Neural progenitor cell (in vitro differentiated cells): ENCODE measurements at regions not wholly inside any gene's neighbourhood (a gene's known extent, or its start where the extent isn't known, plus 50 kb on each side); places are given as distances from the start of the nearest gene placed in this dataset.

Experiments
- DNase-seq: peaks from one replicate; pipeline ENCODE4 v3.0.0-alpha.2; 2016; ENCODE audit warnings: low spot score
- H2AFZ ChIP-seq: fragments of 200-600 bp; sonication (generic); replicated peaks from 2 replicates; pipeline ENCODE4 v1.6.1; 2016; ENCODE audit warnings: antibody characterized with exemption
- H3F3A ChIP-seq: fragments of 200-600 bp; sonication (generic); 2 replicates; pipeline ENCODE4 v1.6.1; 2016; ENCODE audit warnings: antibody characterized with exemption, low read depth
- H3K27ac ChIP-seq: fragments of 200-600 bp; sonication (generic); 2 replicates; pipeline ENCODE4 v1.5.1; 2016; ENCODE audit warnings: mild to moderate bottlenecking
- H3K27me3 ChIP-seq: fragments of 200-600 bp; sonication (generic); 2 replicates; pipeline ENCODE4 v1.6.1; 2016; ENCODE audit warnings: mild to moderate bottlenecking, moderate library complexity
- H3K36me3 ChIP-seq: fragments of 200-600 bp; sonication (generic); 2 replicates; pipeline ENCODE4 v1.5.1; 2016
- H3K4me1 ChIP-seq: fragments of 200-600 bp; sonication (generic); 2 replicates; pipeline ENCODE4 v1.6.1; 2016; ENCODE audit warnings: mixed run types
- H3K4me2 ChIP-seq: fragments of 200-600 bp; sonication (generic); 2 replicates; pipeline ENCODE4 v1.6.1; 2016
- H3K4me3 ChIP-seq: fragments of 200-600 bp; sonication (generic); 2 replicates; pipeline ENCODE4 v1.5.1; 2016
- H3K79me2 ChIP-seq: fragments of 200-600 bp; sonication (generic); 2 replicates; pipeline ENCODE4 v1.6.1; 2016; ENCODE audit warnings: low read depth
- H3K9ac ChIP-seq: fragments of 200-600 bp; sonication (generic); 2 replicates; pipeline ENCODE4 v1.6.1; 2016
- H3K9me3 ChIP-seq: fragments of 200-600 bp; sonication (generic); 2 replicates; pipeline ENCODE4 v1.5.1; 2016; ENCODE audit warnings: low read depth
- H4K20me1 ChIP-seq: fragments of 200-600 bp; sonication (generic); 2 replicates; pipeline ENCODE4 v1.6.1; 2016; ENCODE audit warnings: low read depth
- H3K27ac Mint-ChIP-seq: 3 replicates; pipeline ENCODE4 v1.8.0; 2021; ENCODE audit warnings: mixed read lengths
- H3K27me3 Mint-ChIP-seq: 2 replicates; pipeline ENCODE4 v1.8.0; 2022; ENCODE audit warnings: low read depth, mild to moderate bottlenecking, inconsistent platforms, moderate library complexity, mixed read lengths; ENCODE audit not compliant: insufficient read depth
- H3K36me3 Mint-ChIP-seq: 3 replicates; pipeline ENCODE4 v1.8.0; 2021; ENCODE audit warnings: mixed read lengths
- H3K4me1 Mint-ChIP-seq: 3 replicates; pipeline ENCODE4 v1.8.0; 2021; ENCODE audit warnings: mixed read lengths
- H3K4me3 Mint-ChIP-seq: 3 replicates; pipeline ENCODE4 v1.8.0; 2021; ENCODE audit warnings: mild to moderate bottlenecking, moderate library complexity, mixed read lengths
- H3K9me3 Mint-ChIP-seq: 3 replicates; pipeline ENCODE4 v1.8.0; 2020; ENCODE audit warnings: mixed read lengths
- EZH2 ChIP-seq: fragments of 200-600 bp; sonication (generic); IDR thresholded peaks from 2 replicates; pipeline ENCODE4 v1.6.1; 2017; ENCODE audit warnings: antibody characterized with exemption, mild to moderate bottlenecking, moderate library complexity
- EZH2phosphoT487 ChIP-seq: fragments of 200-600 bp; sonication (generic); IDR thresholded peaks from 2 replicates; pipeline ENCODE4 v1.6.1; 2017; ENCODE audit warnings: antibody characterized with exemption
- TF ChIP-seq, protein P1 (sequence below): fragments of 200-600 bp; sonication (generic); IDR thresholded peaks from 2 replicates; pipeline ENCODE4 v1.5.1; 2017; ENCODE audit warnings: antibody characterized with exemption, mild to moderate bottlenecking

DNA sequence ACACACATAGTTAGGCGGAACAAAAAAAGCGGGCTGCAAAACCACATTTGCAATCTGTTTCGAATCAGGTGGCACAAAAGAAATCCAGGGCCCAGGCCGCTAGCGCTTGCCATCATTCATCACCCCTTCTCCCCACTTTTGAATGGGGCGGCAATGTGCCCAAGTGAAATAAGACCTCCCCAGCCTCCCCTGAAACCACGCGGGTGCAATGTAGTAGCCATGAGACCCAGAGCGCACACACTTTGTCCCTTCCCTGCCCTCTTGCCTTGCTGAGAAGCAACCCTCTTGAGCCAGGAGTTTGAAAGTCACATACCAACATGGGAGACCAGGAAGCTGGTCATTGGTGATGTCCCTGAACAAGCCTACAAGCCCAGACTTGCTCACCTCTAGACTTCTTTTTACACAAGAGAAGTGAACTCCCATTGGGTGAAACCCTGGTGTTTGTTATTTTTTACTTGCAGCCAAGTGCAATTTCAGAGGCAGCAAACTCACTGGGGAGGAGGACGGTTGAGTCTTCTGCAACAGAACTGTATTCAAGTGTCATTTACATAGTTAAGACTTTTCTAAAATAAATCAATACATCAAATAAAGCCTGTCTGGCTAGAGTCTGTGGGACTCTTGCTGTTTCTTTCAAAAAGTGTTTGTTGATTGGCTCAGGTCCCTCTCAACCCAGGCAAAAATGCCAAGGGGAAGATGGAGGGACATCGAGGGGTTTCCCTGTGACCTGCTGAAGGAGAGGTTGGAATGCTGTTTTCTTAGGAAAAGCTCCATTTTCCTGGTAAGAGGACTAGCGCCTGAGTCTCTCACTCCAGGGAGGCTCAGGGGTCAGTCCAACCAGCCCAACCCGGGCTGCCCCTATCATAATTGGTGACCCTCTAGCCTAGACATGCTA is 138.1 kb upstream of the PTPN1 start:
- Histone ChIP-seq H3K79me2 (no peaks in the 10 kb centered on the region), H3K4me1 (no peaks in the 10 kb centered on the region), H2AFZ (no peak overlapping the region), H3K4me2 (no peak overlapping the region), H3K27ac (no peak overlapping the region), H3K9ac (no peak overlapping the region), H4K20me1 (no peaks in the 10 kb centered on the region), H3K36me3 (no peaks in the 10 kb centered on the region), H3K9me3 (no peaks in the 10 kb centered on the region), H3K4me3 (no peak overlapping the region), H3F3A (no peaks in the 10 kb centered on the region), H3K27me3 (no peaks in the 10 kb centered on the region)
- TF ChIP-seq, protein P1, sequence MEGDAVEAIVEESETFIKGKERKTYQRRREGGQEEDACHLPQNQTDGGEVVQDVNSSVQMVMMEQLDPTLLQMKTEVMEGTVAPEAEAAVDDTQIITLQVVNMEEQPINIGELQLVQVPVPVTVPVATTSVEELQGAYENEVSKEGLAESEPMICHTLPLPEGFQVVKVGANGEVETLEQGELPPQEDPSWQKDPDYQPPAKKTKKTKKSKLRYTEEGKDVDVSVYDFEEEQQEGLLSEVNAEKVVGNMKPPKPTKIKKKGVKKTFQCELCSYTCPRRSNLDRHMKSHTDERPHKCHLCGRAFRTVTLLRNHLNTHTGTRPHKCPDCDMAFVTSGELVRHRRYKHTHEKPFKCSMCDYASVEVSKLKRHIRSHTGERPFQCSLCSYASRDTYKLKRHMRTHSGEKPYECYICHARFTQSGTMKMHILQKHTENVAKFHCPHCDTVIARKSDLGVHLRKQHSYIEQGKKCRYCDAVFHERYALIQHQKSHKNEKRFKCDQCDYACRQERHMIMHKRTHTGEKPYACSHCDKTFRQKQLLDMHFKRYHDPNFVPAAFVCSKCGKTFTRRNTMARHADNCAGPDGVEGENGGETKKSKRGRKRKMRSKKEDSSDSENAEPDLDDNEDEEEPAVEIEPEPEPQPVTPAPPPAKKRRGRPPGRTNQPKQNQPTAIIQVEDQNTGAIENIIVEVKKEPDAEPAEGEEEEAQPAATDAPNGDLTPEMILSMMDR = no peak
- TF ChIP-seq EZH2 = no peak
- no peak for TF ChIP-seq EZH2phosphoT487
- no peak overlapping the region for H3K27ac Mint-ChIP-seq
- no peak for DNase-seq
- H3K4me3 Mint-ChIP-seq = no peak overlapping the region
- no peaks in the 10 kb centered on the region for H3K4me1 Mint-ChIP-seq
- H3K36me3 Mint-ChIP-seq = no peaks in the 10 kb centered on the region
- no peaks in the 10 kb centered on the region for H3K9me3 Mint-ChIP-seq
- H3K27me3 Mint-ChIP-seq = peaks cover 19% of the 10 kb centered on the region

DNA sequence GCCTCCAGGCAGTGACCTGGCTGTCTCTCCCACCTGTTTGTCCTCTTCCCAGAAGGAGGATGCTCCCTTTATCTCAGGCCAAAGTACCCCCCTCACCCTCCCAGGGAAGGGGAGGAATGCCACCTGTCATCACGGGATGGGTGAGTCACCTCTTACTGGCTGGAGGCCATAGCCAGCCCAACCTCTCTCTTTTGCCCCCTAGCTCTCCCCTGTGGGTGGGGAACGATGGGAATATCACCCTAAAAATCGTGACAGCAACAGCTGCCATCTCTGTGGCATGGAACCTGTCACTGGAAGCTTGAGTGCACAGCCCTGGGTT is 137.5 kb upstream of the PTPN1 start:
- Histone ChIP-seq H3F3A (no peaks in the 10 kb centered on the region), H3K36me3 (no peaks in the 10 kb centered on the region), H3K79me2 (no peaks in the 10 kb centered on the region), H3K27me3 (no peaks in the 10 kb centered on the region), H3K9ac (no peak overlapping the region), H2AFZ (no peak overlapping the region), H3K4me2 (no peak overlapping the region), H3K4me1 (no peaks in the 10 kb centered on the region), H3K4me3 (no peak overlapping the region), H3K27ac (no peak overlapping the region), H3K9me3 (no peaks in the 10 kb centered on the region), H4K20me1 (no peaks in the 10 kb centered on the region)
- Mint-ChIP-seq H3K4me1 (no peaks in the 10 kb centered on the region), H3K36me3 (no peaks in the 10 kb centered on the region), H3K27me3 (peaks cover 15% of the 10 kb centered on the region), H3K9me3 (no peaks in the 10 kb centered on the region), H3K27ac (no peak overlapping the region), H3K4me3 (no peak overlapping the region)
- TF ChIP-seq EZH2phosphoT487 = no peak
- DNase-seq = no peak

GRCh38 chr20:50373674-50374286 is 136.4 kb upstream of the PTPN1 start:
- Mint-ChIP-seq H3K9me3 (no peaks in the 10 kb centered on the region), H3K27me3 (peaks cover 18% of the 10 kb centered on the region), H3K36me3 (no peaks in the 10 kb centered on the region), H3K27ac (no peak overlapping the region), H3K4me1 (peaks cover 3% of the 10 kb centered on the region), H3K4me3 (no peak overlapping the region)
- no peak overlapping the region for H3K9ac ChIP-seq
- H3K4me3 ChIP-seq = no peak overlapping the region
- H3K4me1 ChIP-seq = no peaks in the 10 kb centered on the region
- H3K36me3 ChIP-seq = no peaks in the 10 kb centered on the region
- no peaks in the 10 kb centered on the region for H3F3A ChIP-seq
- no peak for DNase-seq
- H3K27ac ChIP-seq = no peak overlapping the region
- TF ChIP-seq, protein P1 = no peak
- TF ChIP-seq EZH2phosphoT487 = no peak
- TF ChIP-seq EZH2 = no peak
- no peaks in the 10 kb centered on the region for H3K79me2 ChIP-seq
- no peaks in the 10 kb centered on the region for H3K9me3 ChIP-seq
- H3K27me3 ChIP-seq = no peaks in the 10 kb centered on the region
- H4K20me1 ChIP-seq = no peaks in the 10 kb centered on the region
- H2AFZ ChIP-seq = no peak overlapping the region
- H3K4me2 ChIP-seq = no peak overlapping the region

DNA sequence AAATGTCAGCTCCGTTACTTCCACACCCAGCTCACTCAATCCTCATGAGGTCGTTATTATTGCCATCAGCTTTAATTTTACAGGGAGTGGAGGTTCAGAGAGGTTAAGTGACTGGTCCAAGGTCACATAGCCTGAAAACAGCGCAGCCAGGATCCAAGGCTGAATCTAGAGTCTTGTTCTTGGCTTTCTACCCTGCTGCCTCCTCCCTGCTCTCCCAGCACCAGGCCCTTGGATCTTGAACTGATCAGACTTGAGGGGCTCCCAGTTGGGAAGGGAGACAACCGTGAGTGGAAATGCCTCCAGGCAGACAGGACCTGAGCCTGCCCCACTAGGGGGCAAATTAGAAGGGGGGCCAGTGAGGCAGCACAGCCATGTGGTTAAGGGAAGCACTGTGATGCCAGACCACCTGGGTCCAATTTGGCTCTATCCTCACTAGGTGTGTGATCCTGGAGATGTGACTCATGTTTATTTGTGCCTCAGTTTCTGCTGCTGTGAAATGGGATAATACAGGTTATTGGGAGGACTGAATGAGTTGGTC is 135.6 kb upstream of the PTPN1 start:
- Histone ChIP-seq H4K20me1 (no peaks in the 10 kb centered on the region), H3K9me3 (no peaks in the 10 kb centered on the region), H3K4me2 (no peak overlapping the region), H3K36me3 (no peaks in the 10 kb centered on the region), H3K27me3 (no peaks in the 10 kb centered on the region), H3F3A (no peaks in the 10 kb centered on the region), H3K4me1 (no peaks in the 10 kb centered on the region), H2AFZ (no peak overlapping the region), H3K4me3 (no peak overlapping the region), H3K9ac (no peak overlapping the region), H3K79me2 (no peaks in the 10 kb centered on the region), H3K27ac (no peak overlapping the region)
- H3K27ac Mint-ChIP-seq = no peak overlapping the region
- no peak for DNase-seq
- H3K4me1 Mint-ChIP-seq = peaks cover 3% of the 10 kb centered on the region
- no peaks in the 10 kb centered on the region for H3K9me3 Mint-ChIP-seq
- no peak overlapping the region for H3K4me3 Mint-ChIP-seq
- H3K27me3 Mint-ChIP-seq = peaks cover 18% of the 10 kb centered on the region
- no peaks in the 10 kb centered on the region for H3K36me3 Mint-ChIP-seq
- TF ChIP-seq EZH2 (no peak), EZH2phosphoT487 (no peak)
- TF ChIP-seq, protein P1 = no peak
